ENCODE measurements at regions not wholly inside any gene's neighbourhood (a gene's known extent, or its start where the extent isn't known, plus 50 kb on each side); places are given as distances from the start of the nearest gene placed in this dataset.

GRCh38 chr11:106457727-106458126, 380.3 kb downstream of the AASDHPPT start:
- peak overlapping the region; percentile 90 for H3K27ac ChIP-seq (ENCODE audit: low read length)
- no peaks in the 10 kb centered on the region for H3K36me3 ChIP-seq (ENCODE audit: low read depth, low read length)
- ChIA-PET CTCF (interaction anchor here (0.7 kb wide), 2 partner anchors 37 to 59 kb away, joined by 5 to 7 read pairs; no protein-coding TSS in a partner anchor), POLR2A (ENCODE audit: unreplicated experiment) (interaction anchor here (0.6 kb wide), 1 partner anchor 30 kb away, joined by 3 read pairs; no protein-coding TSS in a partner anchor)
- H2AFZ ChIP-seq (ENCODE audit: low read length), result no peak overlapping the region
- BruUV-seq (replicated peaks), result no TSS peak
- no peak for TF ChIP-seq CTCF (conservative IDR thresholded peaks at IDR 0.05; ENCODE audit: low read depth, low read length)
- no peak for TF ChIP-seq EZH2 (IDR thresholded peaks at IDR 0.05; ENCODE audit: low read length, unreplicated experiment)
- no peak for TF ChIP-seq EZH2phosphoT487 (IDR thresholded peaks at IDR 0.05; ENCODE audit: borderline replicate concordance, low read length)
- H3K9me3 ChIP-seq (ENCODE audit: low read length), result no peaks in the 10 kb centered on the region
- no peaks in the 10 kb centered on the region for H4K20me1 ChIP-seq (ENCODE audit: low read length)
- peak overlapping the region; percentile 60 for H3K9ac ChIP-seq (ENCODE audit: low read length)
- no peaks in the 10 kb centered on the region for H3K79me2 ChIP-seq (ENCODE audit: low read length)
- H3F3A ChIP-seq (ENCODE audit: low read length, unreplicated experiment), result peaks cover 7% of the 10 kb centered on the region
- ATAC-seq (peak; percentile 90), DNase-seq (peak; percentile 96)
- no peaks in the 10 kb centered on the region for H3K9me2 ChIP-seq (replicated peaks; ENCODE audit: low read length)
- H3K4me3 ChIP-seq (ENCODE audit: low read length), result 0 out of 2 replicates have a peak overlapping the region, but pooled peaks have one; percentile 9
- H3K4me2 ChIP-seq (ENCODE audit: low read length), result peak overlapping the region; percentile 65
- H3K4me1 ChIP-seq (ENCODE audit: insufficient read depth, low read length), result peaks cover 42% of the 10 kb centered on the region
- no peaks in the 10 kb centered on the region for H3K27me3 ChIP-seq (ENCODE audit: low read length)
- intact Hi-C loops (cut with micrococcal nuclease), result loop anchor here (1.0 to 2.0 kb wide), 2 partner anchors 36 to 59 kb away; no protein-coding TSS in a partner anchor

GRCh38 chr11:106459135-106459534, 381.7 kb downstream of the AASDHPPT start:
- CTCF ChIA-PET, result no interaction called here
- no peak for ATAC-seq

More at GRCh38 chr11:106459135-106459534, 381.7 kb downstream of the AASDHPPT start:
- Histone ChIP-seq H3K9me2 (replicated peaks; ENCODE audit: low read length) (no peaks in the 10 kb centered on the region), H3K9me3 (ENCODE audit: low read length) (no peaks in the 10 kb centered on the region), H2AFZ (ENCODE audit: low read length) (no peak overlapping the region), H3K27ac (ENCODE audit: low read length) (peak overlapping the region; percentile 90), H3K4me1 (ENCODE audit: insufficient read depth, low read length) (peaks cover 53% of the 10 kb centered on the region), H3F3A (ENCODE audit: low read length, unreplicated experiment) (peaks cover 7% of the 10 kb centered on the region), H3K4me3 (ENCODE audit: low read length) (no peak overlapping the region), H3K27me3 (ENCODE audit: low read length) (no peaks in the 10 kb centered on the region), H3K36me3 (ENCODE audit: low read depth, low read length) (no peaks in the 10 kb centered on the region), H4K20me1 (ENCODE audit: low read length) (no peaks in the 10 kb centered on the region), H3K79me2 (ENCODE audit: low read length) (no peaks in the 10 kb centered on the region), H3K9ac (ENCODE audit: low read length) (no peak overlapping the region), H3K4me2 (ENCODE audit: low read length) (no peak overlapping the region)
- TF ChIP-seq CTCF (conservative IDR thresholded peaks at IDR 0.05; ENCODE audit: low read depth, low read length), result no peak
- no peak for TF ChIP-seq EZH2 (IDR thresholded peaks at IDR 0.05; ENCODE audit: low read length, unreplicated experiment)
- no peak for TF ChIP-seq EZH2phosphoT487 (IDR thresholded peaks at IDR 0.05; ENCODE audit: borderline replicate concordance, low read length)
- no peak for DNase-seq
- intact Hi-C loops (cut with micrococcal nuclease), result no loop called here
- POLR2A ChIA-PET (ENCODE audit: unreplicated experiment), result interaction anchor here (0.6 kb wide), 1 partner anchor 127 kb away, joined by 3 read pairs; no protein-coding TSS in a partner anchor
- no TSS peak for BruUV-seq (replicated peaks)

Data from PC-3 (cell line).